Osteoblast (primary cell): ENCODE measurements at regions not wholly inside any gene's neighbourhood (a gene's known extent, or its start where the extent isn't known, plus 50 kb on each side); places are given as distances from the start of the nearest gene placed in this dataset.

ENCODE experiments used
- DNase-seq: peaks from one replicate; pipeline ENCODE4 v3.0.0; 2011; ENCODE audit warnings: low spot score, mixed read lengths; ENCODE audit not compliant: insufficient read length; ENCODE audit errors: missing footprints
- H2AFZ ChIP-seq: 2 replicates; pipeline ENCODE4 v1.6.0; 2011; ENCODE audit warnings: mild to moderate bottlenecking, low read length
- H3K27ac ChIP-seq: 2 replicates; pipeline ENCODE4 v1.5.1; 2011; ENCODE audit warnings: mild to moderate bottlenecking, low read depth, low read length, moderate library complexity
- H3K27me3 ChIP-seq: 2 replicates; pipeline ENCODE4 v1.6.0; 2012; ENCODE audit warnings: mild to moderate bottlenecking, control low read depth, inconsistent platforms, low read length, moderate library complexity; ENCODE audit not compliant: insufficient read depth
- H3K36me3 ChIP-seq: 2 replicates; pipeline ENCODE4 v1.5.1; 2011; ENCODE audit warnings: mild to moderate bottlenecking, low read length, control low read depth, moderate library complexity; ENCODE audit not compliant: insufficient read depth
- H3K4me1 ChIP-seq: 2 replicates; pipeline ENCODE4 v1.5.1; 2011; ENCODE audit warnings: mild to moderate bottlenecking, low read length, control low read depth, moderate library complexity; ENCODE audit not compliant: insufficient read depth
- H3K4me2 ChIP-seq: 2 replicates; pipeline ENCODE4 v1.6.0; 2011; ENCODE audit warnings: mild to moderate bottlenecking, low read length; ENCODE audit not compliant: insufficient read depth
- H3K4me3 ChIP-seq: fragments of 200-600 bp; sonication (generic); 3 replicates; pipeline ENCODE4 v1.5.1; 2012; ENCODE audit warnings: mild to moderate bottlenecking, low read length, inconsistent platforms; ENCODE audit not compliant: insufficient read depth
- H3K79me2 ChIP-seq: 2 replicates; pipeline ENCODE4 v1.6.0; 2012; ENCODE audit warnings: mild to moderate bottlenecking, low read length, control low read depth, inconsistent platforms; ENCODE audit not compliant: insufficient read depth
- H3K9me3 ChIP-seq: 2 replicates; pipeline ENCODE4 v1.5.1; 2011; ENCODE audit warnings: low read depth, low read length, control low read depth
- H4K20me1 ChIP-seq: 2 replicates; pipeline ENCODE4 v1.6.0; 2012; ENCODE audit warnings: mild to moderate bottlenecking, low read length, control low read depth; ENCODE audit not compliant: insufficient read depth
- TF ChIP-seq, protein P1 (sequence below): IDR thresholded peaks from 2 replicates; pipeline ENCODE4 v1.5.1; 2011; ENCODE audit warnings: mild to moderate bottlenecking, low read depth, low read length, moderate library complexity; ENCODE audit errors: extremely low read depth

DNA sequence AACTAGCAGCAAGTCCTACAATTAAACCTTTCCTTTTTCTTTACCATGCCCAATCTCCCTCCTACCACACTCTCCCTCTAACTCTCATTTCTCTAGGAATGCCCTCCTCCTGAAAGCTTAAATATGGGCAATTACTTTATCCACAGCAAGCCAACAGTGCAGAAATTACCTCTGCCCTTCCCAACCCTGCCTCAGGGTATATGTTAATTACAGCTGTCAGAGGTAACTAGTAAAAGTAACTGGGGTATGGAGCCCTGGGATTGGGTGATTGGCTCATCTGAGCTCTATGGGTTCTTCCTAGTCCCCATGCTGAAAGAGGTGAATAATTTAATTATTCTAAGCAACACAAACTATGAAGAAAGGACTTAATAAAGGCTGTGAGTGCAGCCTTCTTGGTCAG lies 478.9 kb upstream of the NMUR2 start:
- H3K9me3 ChIP-seq: no peaks in the 10 kb centered on the region
- DNase-seq: no peak
- H3K27me3 ChIP-seq: no peaks in the 10 kb centered on the region
- H3K27ac ChIP-seq: no peak overlapping the region
- H2AFZ ChIP-seq: no peak overlapping the region
- H3K79me2 ChIP-seq: no peaks in the 10 kb centered on the region
- H3K4me2 ChIP-seq: no peak overlapping the region
- no peaks in the 10 kb centered on the region for H3K4me1 ChIP-seq
- no peak overlapping the region for H3K4me3 ChIP-seq
- H3K36me3 ChIP-seq: no peaks in the 10 kb centered on the region
- TF ChIP-seq, protein P1, sequence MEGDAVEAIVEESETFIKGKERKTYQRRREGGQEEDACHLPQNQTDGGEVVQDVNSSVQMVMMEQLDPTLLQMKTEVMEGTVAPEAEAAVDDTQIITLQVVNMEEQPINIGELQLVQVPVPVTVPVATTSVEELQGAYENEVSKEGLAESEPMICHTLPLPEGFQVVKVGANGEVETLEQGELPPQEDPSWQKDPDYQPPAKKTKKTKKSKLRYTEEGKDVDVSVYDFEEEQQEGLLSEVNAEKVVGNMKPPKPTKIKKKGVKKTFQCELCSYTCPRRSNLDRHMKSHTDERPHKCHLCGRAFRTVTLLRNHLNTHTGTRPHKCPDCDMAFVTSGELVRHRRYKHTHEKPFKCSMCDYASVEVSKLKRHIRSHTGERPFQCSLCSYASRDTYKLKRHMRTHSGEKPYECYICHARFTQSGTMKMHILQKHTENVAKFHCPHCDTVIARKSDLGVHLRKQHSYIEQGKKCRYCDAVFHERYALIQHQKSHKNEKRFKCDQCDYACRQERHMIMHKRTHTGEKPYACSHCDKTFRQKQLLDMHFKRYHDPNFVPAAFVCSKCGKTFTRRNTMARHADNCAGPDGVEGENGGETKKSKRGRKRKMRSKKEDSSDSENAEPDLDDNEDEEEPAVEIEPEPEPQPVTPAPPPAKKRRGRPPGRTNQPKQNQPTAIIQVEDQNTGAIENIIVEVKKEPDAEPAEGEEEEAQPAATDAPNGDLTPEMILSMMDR: no peak
- no peaks in the 10 kb centered on the region for H4K20me1 ChIP-seq

- H3K9me3 ChIP-seq: no peaks in the 10 kb centered on the region
- H3K4me1 ChIP-seq: no peaks in the 10 kb centered on the region
- TF ChIP-seq, protein P1: no peak
- no peak overlapping the region for H3K4me2 ChIP-seq
- H3K27me3 ChIP-seq: no peaks in the 10 kb centered on the region
- H3K27ac ChIP-seq: no peak overlapping the region
- H3K4me3 ChIP-seq: no peak overlapping the region
- no peak overlapping the region for H2AFZ ChIP-seq
- H3K79me2 ChIP-seq: no peaks in the 10 kb centered on the region
- H4K20me1 ChIP-seq: no peaks in the 10 kb centered on the region
- DNase-seq: no peak
- H3K36me3 ChIP-seq: no peaks in the 10 kb centered on the region
Measured at GRCh38 chr5:152900332-152900731, 495.3 kb upstream of the NMUR2 start.

GRCh38 chr5:152901754-152902153 lies 496.7 kb upstream of the NMUR2 start:
- Histone ChIP-seq H3K9me3 (no peaks in the 10 kb centered on the region), H2AFZ (no peak overlapping the region), H3K27me3 (no peaks in the 10 kb centered on the region), H3K79me2 (no peaks in the 10 kb centered on the region), H3K4me2 (no peak overlapping the region), H3K36me3 (no peaks in the 10 kb centered on the region), H4K20me1 (no peaks in the 10 kb centered on the region), H3K4me1 (no peaks in the 10 kb centered on the region), H3K4me3 (no peak overlapping the region), H3K27ac (no peak overlapping the region)
- TF ChIP-seq, protein P1: no peak
- DNase-seq: no peak

- TF ChIP-seq, protein P1: no peak
- Histone ChIP-seq H4K20me1 (no peaks in the 10 kb centered on the region), H3K27me3 (no peaks in the 10 kb centered on the region), H3K4me2 (no peak overlapping the region), H3K4me1 (no peaks in the 10 kb centered on the region), H3K36me3 (no peaks in the 10 kb centered on the region), H3K79me2 (no peaks in the 10 kb centered on the region), H2AFZ (no peak overlapping the region), H3K9me3 (no peaks in the 10 kb centered on the region), H3K4me3 (no peak overlapping the region), H3K27ac (no peak overlapping the region)
- no peak for DNase-seq
Measured at GRCh38 chr5:152905286-152905685, 500.2 kb upstream of the NMUR2 start.
